Loucy (cell line): ENCODE measurements at regions not wholly inside any gene's neighbourhood (a gene's known extent, or its start where the extent isn't known, plus 50 kb on each side); places are given as distances from the start of the nearest gene placed in this dataset.

Experiments used
- CTCF ChIP-seq: fragments of 200-600 bp; sonication (generic); conservative IDR thresholded peaks from 2 replicates; pipeline ENCODE4 v1.5.1; 2014; ENCODE audit warnings: mild to moderate bottlenecking, antibody characterized with exemption, low read length
- EZH2phosphoT487 ChIP-seq: fragments of 200-600 bp; IDR thresholded peaks from 2 replicates; pipeline ENCODE4 v1.6.1; 2018; ENCODE audit warnings: antibody characterized with exemption, mild to moderate bottlenecking, moderate library complexity, borderline replicate concordance

- TF ChIP-seq CTCF (no peak), EZH2phosphoT487 (no peak)
Measured at GRCh38 chr6:159429433-159429832, 260.2 kb downstream of the FNDC1 start.
